ENCODE measurements at regions not wholly inside any gene's neighbourhood (a gene's known extent, or its start where the extent isn't known, plus 50 kb on each side); places are given as distances from the start of the nearest gene placed in this dataset.

GRCh38 chr2:555164-555922 is 121.9 kb downstream of the TMEM18 start:
- no peak for TF ChIP-seq NANOG (IDR thresholded peaks at IDR 0.05; ENCODE audit: insufficient read depth, low read depth, low read length, poor library complexity, severe bottlenecking)
- TF ChIP-seq YY1 (IDR thresholded peaks at IDR 0.05; ENCODE audit: low read depth, low read length): no peak
